ENCODE measurements at regions not wholly inside any gene's neighbourhood (a gene's known extent, or its start where the extent isn't known, plus 50 kb on each side); places are given as distances from the start of the nearest gene placed in this dataset.
"Not testable (repeated sequence)": the region's sequence is repeated elsewhere in the genome, so short reads cannot be mapped to it uniquely, and the experiment has no call there.

- no peak for DNase-seq
These were observed 147.7 kb downstream of the COG6 start for GRCh38 chr13:39803156-39803555.

- DNase-seq = no peak
These were observed 148.4 kb downstream of the COG6 start for GRCh38 chr13:39803851-39804250.

GRCh38 chr13:39804332-39805210 is 149.1 kb downstream of the COG6 start:
- no peak for DNase-seq

GRCh38 chr13:39809466-39809865 is 154.0 kb downstream of the COG6 start:
- DNase-seq = no peak

- DNase-seq = no peak
These were observed 154.8 kb downstream of the COG6 start for GRCh38 chr13:39810091-39810877.

GRCh38 chr13:39811051-39811450 is 155.6 kb downstream of the COG6 start:
- no peak for DNase-seq

- DNase-seq = no peak
These were observed 156.2 kb downstream of the COG6 start for GRCh38 chr13:39811696-39812095.

GRCh38 chr13:39815345-39816111 is 160.1 kb downstream of the COG6 start:
- no peak for DNase-seq

GRCh38 chr13:39816936-39817335 is 161.5 kb downstream of the COG6 start:
- no peak for DNase-seq

- no peak for DNase-seq
These were observed 163.5 kb downstream of the COG6 start for GRCh38 chr13:39818953-39819352.

- no peak for DNase-seq
These were observed 165.1 kb downstream of the COG6 start for GRCh38 chr13:39820606-39821005.

GRCh38 chr13:39821977-39822376 is 166.5 kb downstream of the COG6 start:
- no peak for DNase-seq

GRCh38 chr13:39822437-39822836 is 167.0 kb downstream of the COG6 start:
- DNase-seq = no peak

- DNase-seq = no peak
These were observed 167.7 kb downstream of the COG6 start for GRCh38 chr13:39823063-39823713.

- no peak for DNase-seq
These were observed 170.4 kb downstream of the COG6 start for GRCh38 chr13:39825886-39826285.

GRCh38 chr13:39835253-39835652 is 179.8 kb downstream of the COG6 start:
- no peak for DNase-seq

- DNase-seq = no peak
These were observed 180.6 kb downstream of the COG6 start for GRCh38 chr13:39836038-39836437.

GRCh38 chr13:39837866-39838265 is 182.4 kb downstream of the COG6 start:
- DNase-seq = not testable (repeated sequence)

GRCh38 chr13:39840201-39840600 is 184.7 kb downstream of the COG6 start:
- DNase-seq = no peak

GRCh38 chr13:39847336-39847735 is 191.9 kb downstream of the COG6 start:
- no peak for DNase-seq

GRCh38 chr13:39855236-39855635 is 199.8 kb downstream of the COG6 start:
- DNase-seq = no peak

- DNase-seq = no peak
These were observed 201.3 kb downstream of the COG6 start for GRCh38 chr13:39856714-39857113.

GRCh38 chr13:39858794-39859193 is 203.3 kb downstream of the COG6 start:
- DNase-seq = no peak

Data from NCI-H510A treated with DMSO at 0.1 percent for 48 hours (cell line).